ENCODE measurements at regions not wholly inside any gene's neighbourhood (a gene's known extent, or its start where the extent isn't known, plus 50 kb on each side); places are given as distances from the start of the nearest gene placed in this dataset.

DNA sequence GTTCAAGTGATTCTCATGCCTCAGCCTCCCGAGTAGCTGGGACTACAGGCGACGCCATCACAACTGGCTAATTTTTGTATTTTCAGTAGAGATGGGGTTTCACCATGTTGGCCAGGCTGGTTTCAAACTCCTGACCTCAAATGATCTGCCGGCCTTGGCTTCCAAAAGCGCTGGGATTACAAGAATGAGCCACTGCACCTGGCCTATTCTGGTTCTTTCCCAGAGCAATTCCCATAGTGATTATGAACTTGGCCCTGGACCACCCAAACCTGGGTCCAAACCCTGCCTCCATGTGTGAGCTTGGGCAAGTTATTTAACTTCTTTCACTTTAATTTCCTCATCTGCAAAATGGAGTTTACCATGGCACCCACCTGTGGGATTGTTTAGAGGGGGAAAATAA lies 61.5 kb upstream of the HEPHL1 start:
- Histone ChIP-seq H3K9me3 (ENCODE audit: control insufficient read depth, insufficient read depth, low read depth, low read length) (no peaks in the 10 kb centered on the region), H4K20me1 (ENCODE audit: control insufficient read depth, extremely low read depth, insufficient read depth, low read length) (no peaks in the 10 kb centered on the region), H3K36me3 (ENCODE audit: control insufficient read depth, insufficient read depth, low read length) (no peaks in the 10 kb centered on the region), H3K27me3 (ENCODE audit: control insufficient read depth, insufficient read depth, low read length) (no peaks in the 10 kb centered on the region), H2AFZ (ENCODE audit: low read length) (no peak overlapping the region), H3K79me2 (ENCODE audit: control insufficient read depth, insufficient read depth, low read length) (no peaks in the 10 kb centered on the region), H3K4me3 (replicated peaks in 1 of 4; ENCODE audit: control extremely low read depth in 1 of 4, insufficient read depth in 1 of 4, low read depth in 3 of 4, low read length in 4 of 4) (no peak overlapping the region), H3K9ac (ENCODE audit: insufficient read depth, low read length) (no peak overlapping the region), H3K4me1 (ENCODE audit: control insufficient read depth, extremely low read depth, insufficient read depth, low read length) (no peaks in the 10 kb centered on the region), H3K4me2 (ENCODE audit: extremely low read depth, insufficient read depth, low read length) (no peak overlapping the region), H3K27ac (ENCODE audit: insufficient read depth, low read length) (no peak overlapping the region)
- TF ChIP-seq EZH2 (IDR thresholded peaks at IDR 0.05; ENCODE audit: low read length, missing control alignments): no peak
- no peak for DNase-seq (ENCODE audit: low read depth in 2 of 2)

DNA sequence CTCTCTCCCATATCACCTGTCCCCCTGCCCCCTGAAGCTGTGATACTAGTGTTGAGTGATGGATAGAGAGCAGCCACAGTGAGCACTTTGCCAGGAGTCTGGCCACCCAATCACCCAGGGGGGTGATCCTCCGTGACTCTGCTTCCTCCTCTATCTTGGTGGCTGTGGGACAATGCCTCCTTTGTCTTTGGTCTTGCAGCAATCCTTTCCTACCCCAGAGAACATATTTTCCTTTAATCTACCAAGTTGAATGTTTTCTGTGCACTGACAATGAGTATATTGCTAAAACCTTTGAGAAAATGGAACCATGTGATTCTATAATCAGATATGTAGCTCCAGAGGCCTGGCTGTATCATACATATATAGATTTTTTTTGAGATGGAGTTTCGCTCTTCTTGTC lies 58.1 kb upstream of the HEPHL1 start:
- DNase-seq (ENCODE audit: low read depth in 2 of 2): no peak
- H3K27me3 ChIP-seq (ENCODE audit: control insufficient read depth, insufficient read depth, low read length): no peaks in the 10 kb centered on the region
- H3K27ac ChIP-seq (ENCODE audit: insufficient read depth, low read length): no peak overlapping the region
- H3K9me3 ChIP-seq (ENCODE audit: control insufficient read depth, insufficient read depth, low read depth, low read length): no peaks in the 10 kb centered on the region
- no peaks in the 10 kb centered on the region for H3K79me2 ChIP-seq (ENCODE audit: control insufficient read depth, insufficient read depth, low read length)
- H3K36me3 ChIP-seq (ENCODE audit: control insufficient read depth, insufficient read depth, low read length): no peaks in the 10 kb centered on the region
- TF ChIP-seq, protein P1, sequence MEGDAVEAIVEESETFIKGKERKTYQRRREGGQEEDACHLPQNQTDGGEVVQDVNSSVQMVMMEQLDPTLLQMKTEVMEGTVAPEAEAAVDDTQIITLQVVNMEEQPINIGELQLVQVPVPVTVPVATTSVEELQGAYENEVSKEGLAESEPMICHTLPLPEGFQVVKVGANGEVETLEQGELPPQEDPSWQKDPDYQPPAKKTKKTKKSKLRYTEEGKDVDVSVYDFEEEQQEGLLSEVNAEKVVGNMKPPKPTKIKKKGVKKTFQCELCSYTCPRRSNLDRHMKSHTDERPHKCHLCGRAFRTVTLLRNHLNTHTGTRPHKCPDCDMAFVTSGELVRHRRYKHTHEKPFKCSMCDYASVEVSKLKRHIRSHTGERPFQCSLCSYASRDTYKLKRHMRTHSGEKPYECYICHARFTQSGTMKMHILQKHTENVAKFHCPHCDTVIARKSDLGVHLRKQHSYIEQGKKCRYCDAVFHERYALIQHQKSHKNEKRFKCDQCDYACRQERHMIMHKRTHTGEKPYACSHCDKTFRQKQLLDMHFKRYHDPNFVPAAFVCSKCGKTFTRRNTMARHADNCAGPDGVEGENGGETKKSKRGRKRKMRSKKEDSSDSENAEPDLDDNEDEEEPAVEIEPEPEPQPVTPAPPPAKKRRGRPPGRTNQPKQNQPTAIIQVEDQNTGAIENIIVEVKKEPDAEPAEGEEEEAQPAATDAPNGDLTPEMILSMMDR (conservative IDR thresholded peaks at IDR 0.05 in 1 of 2, IDR thresholded peaks at IDR 0.05 in 1 of 2; ENCODE audit: low read depth in 1 of 2, low read length in 2 of 2): no peak
- no peak for TF ChIP-seq EZH2 (IDR thresholded peaks at IDR 0.05; ENCODE audit: low read length, missing control alignments)
- H4K20me1 ChIP-seq (ENCODE audit: control insufficient read depth, extremely low read depth, insufficient read depth, low read length): no peaks in the 10 kb centered on the region
- no peak overlapping the region for H3K9ac ChIP-seq (ENCODE audit: insufficient read depth, low read length)
- H3K4me3 ChIP-seq (replicated peaks in 1 of 4; ENCODE audit: control extremely low read depth in 1 of 4, insufficient read depth in 1 of 4, low read depth in 3 of 4, low read length in 4 of 4): no peak overlapping the region
- H2AFZ ChIP-seq (ENCODE audit: low read length): no peak overlapping the region
- no peak overlapping the region for H3K4me2 ChIP-seq (ENCODE audit: extremely low read depth, insufficient read depth, low read length)
- H3K4me1 ChIP-seq (ENCODE audit: control insufficient read depth, extremely low read depth, insufficient read depth, low read length): no peaks in the 10 kb centered on the region

DNA sequence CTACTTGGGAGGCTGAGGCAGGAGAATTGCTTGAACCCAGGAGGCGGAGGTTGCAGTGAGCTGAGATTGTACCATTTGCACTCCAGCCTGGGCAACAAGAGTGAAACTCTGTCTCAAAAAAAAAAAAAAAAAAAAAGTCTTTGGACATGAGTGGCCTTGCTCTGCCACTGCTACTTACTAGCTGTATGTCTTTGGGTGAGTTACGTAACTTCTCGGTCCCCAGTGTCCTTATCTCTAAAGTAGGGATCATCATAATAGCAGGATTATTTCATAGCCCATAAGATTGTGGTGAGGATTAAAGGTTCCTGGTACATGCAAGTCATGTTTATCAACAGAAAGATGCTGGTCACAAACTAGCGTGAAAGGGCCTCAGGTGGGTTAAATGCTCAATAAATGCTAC lies 53.9 kb upstream of the HEPHL1 start:
- no peaks in the 10 kb centered on the region for H3K4me1 ChIP-seq (ENCODE audit: control insufficient read depth, extremely low read depth, insufficient read depth, low read length)
- no peak overlapping the region for H3K27ac ChIP-seq (ENCODE audit: insufficient read depth, low read length)
- no peak overlapping the region for H3K9ac ChIP-seq (ENCODE audit: insufficient read depth, low read length)
- no peaks in the 10 kb centered on the region for H3K9me3 ChIP-seq (ENCODE audit: control insufficient read depth, insufficient read depth, low read depth, low read length)
- no peaks in the 10 kb centered on the region for H4K20me1 ChIP-seq (ENCODE audit: control insufficient read depth, extremely low read depth, insufficient read depth, low read length)
- no peaks in the 10 kb centered on the region for H3K27me3 ChIP-seq (ENCODE audit: control insufficient read depth, insufficient read depth, low read length)
- H3K4me3 ChIP-seq (replicated peaks in 1 of 4; ENCODE audit: control extremely low read depth in 1 of 4, insufficient read depth in 1 of 4, low read depth in 3 of 4, low read length in 4 of 4): no peak overlapping the region
- H3K36me3 ChIP-seq (ENCODE audit: control insufficient read depth, insufficient read depth, low read length): no peaks in the 10 kb centered on the region
- DNase-seq (ENCODE audit: low read depth in 2 of 2): no peak
- no peak overlapping the region for H3K4me2 ChIP-seq (ENCODE audit: extremely low read depth, insufficient read depth, low read length)
- H2AFZ ChIP-seq (ENCODE audit: low read length): no peak overlapping the region
- H3K79me2 ChIP-seq (ENCODE audit: control insufficient read depth, insufficient read depth, low read length): no peaks in the 10 kb centered on the region
- TF ChIP-seq EZH2 (IDR thresholded peaks at IDR 0.05; ENCODE audit: low read length, missing control alignments): no peak
- TF ChIP-seq, protein P1 (conservative IDR thresholded peaks at IDR 0.05 in 1 of 2, IDR thresholded peaks at IDR 0.05 in 1 of 2; ENCODE audit: low read depth in 1 of 2, low read length in 2 of 2): no peak

Measured in fibroblast of lung (primary cell).